ENCODE measurements at regions not wholly inside any gene's neighbourhood (a gene's known extent, or its start where the extent isn't known, plus 50 kb on each side); places are given as distances from the start of the nearest gene placed in this dataset.

- TF ChIP-seq CTCF (conservative IDR thresholded peaks at IDR 0.05; ENCODE audit: low read length) (no peak), EZH2phosphoT487 (IDR thresholded peaks at IDR 0.05; ENCODE audit: borderline replicate concordance) (no peak)
Measured at GRCh38 chr17:63279498-63280230, 166.4 kb downstream of the CYB561 start.
